NCI-H1105 treated with DMSO at 0.1 percent for 48 hours (cell line): ENCODE measurements at regions not wholly inside any gene's neighbourhood (a gene's known extent, or its start where the extent isn't known, plus 50 kb on each side); places are given as distances from the start of the nearest gene placed in this dataset.

Experiments used
- DNase-seq: peaks from one replicate; lab custom pipeline; 2025; lab: John Stamatoyannopoulos, UW

- no peak for DNase-seq
These were observed 66.1 kb downstream of the LEPR start for GRCh38 chr1:65486613-65487012.

GRCh38 chr1:65489481-65489880, 69.0 kb downstream of the LEPR start:
- DNase-seq = no peak

- DNase-seq = no peak
These were observed 70.0 kb downstream of the LEPR start for GRCh38 chr1:65490231-65491009.

- DNase-seq = no peak
These were observed 71.0 kb downstream of the LEPR start for GRCh38 chr1:65491472-65491871.

GRCh38 chr1:65493802-65494201, 73.3 kb downstream of the LEPR start:
- DNase-seq = no peak

- no peak for DNase-seq
These were observed 74.2 kb downstream of the LEPR start for GRCh38 chr1:65494671-65495070.

- DNase-seq = no peak
These were observed 74.7 kb downstream of the LEPR start for GRCh38 chr1:65495137-65495536.

GRCh38 chr1:65497256-65497830, 76.9 kb downstream of the LEPR start:
- DNase-seq = no peak

GRCh38 chr1:65503427-65503826, 83.0 kb downstream of the LEPR start:
- DNase-seq = no peak

GRCh38 chr1:65504263-65504662, 83.8 kb downstream of the LEPR start:
- no peak for DNase-seq

- no peak for DNase-seq
These were observed 85.3 kb downstream of the LEPR start for GRCh38 chr1:65505547-65506300.

GRCh38 chr1:65508051-65508450, 87.6 kb downstream of the LEPR start:
- DNase-seq = no peak

- DNase-seq = no peak
These were observed 89.6 kb downstream of the LEPR start for GRCh38 chr1:65509912-65510680.

- no peak for DNase-seq
These were observed 90.5 kb downstream of the LEPR start for GRCh38 chr1:65510961-65511360.

GRCh38 chr1:65512383-65512782, 91.9 kb downstream of the LEPR start:
- no peak for DNase-seq

- DNase-seq = no peak
These were observed 92.7 kb downstream of the LEPR start for GRCh38 chr1:65512967-65513780.

- DNase-seq = no peak
These were observed 93.6 kb downstream of the LEPR start for GRCh38 chr1:65514041-65514440.

GRCh38 chr1:65524931-65525265, 104.4 kb downstream of the LEPR start:
- DNase-seq = no peak

- no peak for DNase-seq
These were observed 105.0 kb downstream of the LEPR start for GRCh38 chr1:65525266-65526048.

- no peak for DNase-seq
These were observed 105.6 kb downstream of the LEPR start for GRCh38 chr1:65526049-65526556.

- peak; percentile 75 for DNase-seq
These were observed 106.7 kb downstream of the LEPR start for GRCh38 chr1:65527190-65527589.
